Fibroblast of peridontal ligament (primary cell): ENCODE measurements at regions not wholly inside any gene's neighbourhood (a gene's known extent, or its start where the extent isn't known, plus 50 kb on each side); places are given as distances from the start of the nearest gene placed in this dataset.

Experiments
- DNase-seq: peaks from one replicate; pipeline ENCODE4 v3.0.0-alpha.2; 2010; ENCODE audit errors: extremely low read depth

- no peak for DNase-seq
Observed at GRCh38 chr22:27466778-27467438, 334.6 kb downstream of the MN1 start.

- DNase-seq, result peak; percentile 76
Observed at GRCh38 chr22:27467711-27468110, 333.8 kb downstream of the MN1 start.

GRCh38 chr22:27468712-27469111 lies 332.8 kb downstream of the MN1 start:
- DNase-seq, result no peak

DNA sequence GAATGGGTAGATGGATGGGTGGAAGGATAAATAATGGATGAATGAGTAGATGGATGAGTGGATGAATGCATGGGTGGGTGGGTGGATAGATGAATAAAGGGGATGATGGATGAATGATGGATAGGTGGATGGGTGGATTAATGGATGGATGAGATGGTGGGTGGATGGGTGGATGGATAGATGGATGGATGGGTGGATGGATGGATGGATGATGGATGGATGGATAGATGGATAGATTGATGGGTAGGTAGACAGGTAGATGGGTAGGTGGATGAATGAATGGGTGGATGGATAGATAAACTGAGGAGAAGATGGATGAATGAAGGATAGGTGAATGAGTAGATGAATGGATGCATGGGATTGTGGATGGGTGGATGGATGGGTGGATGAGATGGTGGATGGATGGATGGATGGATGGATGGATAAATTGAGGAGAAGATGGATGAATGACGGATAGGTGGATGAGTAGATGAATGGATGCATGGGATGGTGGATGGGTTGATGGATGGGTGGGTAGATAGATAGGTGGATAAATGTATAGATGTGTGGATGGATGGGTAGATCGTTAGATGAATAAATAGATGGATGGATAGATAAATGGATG lies 331.3 kb downstream of the MN1 start:
- no peak for DNase-seq

GRCh38 chr22:27472975-27473374 lies 328.6 kb downstream of the MN1 start:
- DNase-seq, result no peak

- no peak for DNase-seq
Observed at GRCh38 chr22:27473533-27473932, 328.0 kb downstream of the MN1 start.

DNA sequence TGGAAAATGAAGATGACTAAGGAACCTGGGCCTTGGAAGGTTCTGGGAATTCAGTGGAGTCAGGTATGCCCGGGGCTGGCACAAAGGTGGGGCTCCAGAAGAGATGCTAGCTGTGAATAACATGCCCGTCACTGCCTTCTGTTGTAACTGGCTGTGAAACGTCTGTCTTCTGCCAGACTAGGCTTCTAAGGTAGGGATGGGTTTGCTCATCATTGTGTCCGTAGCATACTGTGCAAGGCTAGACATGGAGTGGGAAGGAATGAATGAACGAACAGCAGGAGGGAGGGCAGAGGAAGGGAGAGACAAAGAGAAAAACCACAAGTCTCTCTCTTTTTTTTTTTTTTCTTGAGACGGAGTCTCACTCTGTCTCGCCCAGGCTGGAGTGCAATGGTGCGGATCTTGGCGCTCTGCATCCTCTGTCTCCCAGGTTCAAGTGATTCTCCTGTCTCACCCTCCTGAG lies 327.4 kb downstream of the MN1 start:
- DNase-seq, result no peak

DNA sequence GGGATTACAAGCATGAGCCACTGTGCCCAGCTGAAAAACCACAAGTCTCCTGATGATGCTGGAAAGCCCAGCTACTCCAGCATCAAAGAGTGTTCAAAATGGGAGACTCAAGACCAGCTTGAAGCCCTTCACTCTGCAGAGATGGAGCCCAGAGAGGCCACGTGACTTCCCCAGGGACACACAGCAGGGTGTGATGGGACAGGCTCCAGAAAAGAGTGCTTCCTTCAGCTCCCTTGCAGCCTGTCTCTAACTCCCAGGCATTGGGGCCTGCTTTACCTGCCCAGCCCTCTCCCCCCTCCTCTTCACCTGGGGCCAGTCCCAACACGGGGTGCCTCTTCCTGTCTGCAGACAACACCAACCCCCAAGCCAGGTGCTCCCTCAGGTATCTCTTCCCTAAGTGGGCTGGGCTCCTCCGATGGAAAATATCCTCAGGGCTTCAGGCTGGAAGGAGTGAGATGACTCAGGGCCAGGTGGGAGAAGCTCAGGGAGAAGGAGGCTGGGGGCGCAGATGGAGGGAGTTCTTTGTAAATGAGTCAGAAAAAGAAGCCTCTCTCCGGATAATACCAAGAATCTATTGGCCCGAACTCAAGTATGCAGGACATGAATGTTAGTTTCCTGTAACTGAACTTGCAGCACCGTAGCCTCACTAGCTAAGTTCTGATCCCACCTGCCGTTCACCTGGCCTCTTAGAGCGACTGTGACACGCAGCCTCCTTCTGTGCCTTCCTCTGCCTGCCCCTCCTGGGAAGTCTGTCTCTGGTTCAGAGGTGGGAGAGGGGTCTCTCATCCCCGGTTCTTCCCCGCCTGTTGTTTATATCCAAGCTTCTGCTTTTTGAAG lies 326.6 kb downstream of the MN1 start:
- peak; percentile 45 for DNase-seq

GRCh38 chr22:27475548-27475897 lies 326.0 kb downstream of the MN1 start:
- no peak for DNase-seq

DNA sequence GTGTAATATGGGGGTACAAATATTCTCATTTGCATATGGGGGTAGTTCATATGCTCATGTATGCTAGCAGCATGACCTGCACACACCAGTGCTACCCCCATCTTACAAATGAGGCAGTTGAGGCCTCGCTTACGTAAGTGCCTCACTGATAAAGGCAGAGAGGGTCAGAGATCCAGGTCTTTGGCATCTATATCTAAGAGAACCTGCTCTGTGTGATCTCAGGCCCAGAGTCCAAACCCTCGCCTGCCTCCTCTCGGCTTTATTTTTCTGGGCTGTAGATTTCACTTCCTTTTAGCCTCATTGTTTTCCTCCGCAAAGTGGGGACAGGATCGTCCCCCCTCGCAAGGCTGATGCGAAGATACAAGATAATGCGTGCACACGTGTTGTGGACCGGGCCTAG lies 325.2 kb downstream of the MN1 start:
- no peak for DNase-seq

- no peak for DNase-seq
Observed at GRCh38 chr22:27476729-27477128, 324.8 kb downstream of the MN1 start.

DNA sequence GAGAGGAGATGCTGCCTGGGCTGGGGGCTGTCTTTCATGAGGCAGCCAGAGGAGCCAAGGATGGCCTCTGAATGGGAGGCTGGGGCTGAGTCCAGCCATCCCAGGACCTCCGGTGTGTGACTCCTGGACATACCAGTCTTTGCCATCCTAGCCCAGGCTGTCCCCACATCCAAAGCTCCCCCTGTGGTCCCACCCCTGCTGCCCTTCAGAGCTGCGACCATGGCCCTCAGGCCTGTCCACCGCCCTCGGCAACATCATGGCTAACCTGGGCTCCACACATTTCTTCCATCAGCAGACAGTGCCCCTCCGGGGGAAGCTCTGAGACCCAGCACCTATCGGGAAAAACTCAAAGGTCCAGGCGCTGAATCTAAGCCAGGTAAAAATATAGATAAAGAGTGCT lies 324.4 kb downstream of the MN1 start:
- DNase-seq, result no peak

DNA sequence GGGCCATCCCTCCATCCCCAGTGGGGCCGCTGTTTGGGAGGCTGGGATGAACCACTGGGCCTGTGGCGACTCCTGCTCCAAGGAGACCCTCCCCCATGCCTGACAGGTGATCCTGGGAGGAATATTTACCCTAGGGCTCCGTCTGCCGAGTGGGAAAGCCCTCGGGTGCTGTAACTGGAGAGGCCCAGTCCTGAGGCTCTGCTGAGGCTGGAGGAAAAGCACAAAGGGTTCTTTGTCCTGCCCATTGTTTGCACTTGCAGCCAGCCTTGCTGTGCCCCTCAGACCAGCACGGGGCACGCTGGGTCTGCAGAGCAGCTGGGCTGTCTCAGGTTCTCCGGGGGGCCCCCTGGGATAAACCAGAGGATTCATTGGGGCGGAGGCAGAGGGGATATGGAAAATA lies 321.1 kb downstream of the MN1 start:
- DNase-seq, result no peak

DNA sequence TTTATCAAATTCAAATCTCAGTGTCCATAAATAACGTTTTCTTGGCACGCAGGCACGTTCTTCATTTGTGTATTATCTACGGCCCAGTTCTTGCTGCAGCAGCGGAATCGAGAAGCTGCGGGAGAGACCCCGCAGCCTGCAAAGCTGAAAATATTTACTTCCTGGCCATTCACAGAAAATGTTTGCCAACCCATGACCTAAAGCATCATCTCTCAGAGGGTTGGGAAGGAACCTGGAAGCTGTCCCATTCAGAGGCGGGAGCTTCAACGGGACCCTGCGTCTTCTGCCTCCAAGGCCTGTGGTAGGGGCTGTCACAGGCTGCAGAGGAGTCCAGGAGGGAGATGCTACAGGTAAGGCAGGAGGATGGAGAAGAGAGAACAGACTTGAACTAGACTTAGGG lies 319.2 kb downstream of the MN1 start:
- DNase-seq, result no peak

GRCh38 chr22:27483095-27483785 lies 318.3 kb downstream of the MN1 start:
- no peak for DNase-seq

- no peak for DNase-seq
Observed at GRCh38 chr22:27485842-27486241, 315.7 kb downstream of the MN1 start.

- DNase-seq, result peak; percentile 43
Observed at GRCh38 chr22:27487600-27488452, 313.7 kb downstream of the MN1 start.

- DNase-seq, result no peak
Observed at GRCh38 chr22:27488456-27489177, 312.9 kb downstream of the MN1 start.

DNA sequence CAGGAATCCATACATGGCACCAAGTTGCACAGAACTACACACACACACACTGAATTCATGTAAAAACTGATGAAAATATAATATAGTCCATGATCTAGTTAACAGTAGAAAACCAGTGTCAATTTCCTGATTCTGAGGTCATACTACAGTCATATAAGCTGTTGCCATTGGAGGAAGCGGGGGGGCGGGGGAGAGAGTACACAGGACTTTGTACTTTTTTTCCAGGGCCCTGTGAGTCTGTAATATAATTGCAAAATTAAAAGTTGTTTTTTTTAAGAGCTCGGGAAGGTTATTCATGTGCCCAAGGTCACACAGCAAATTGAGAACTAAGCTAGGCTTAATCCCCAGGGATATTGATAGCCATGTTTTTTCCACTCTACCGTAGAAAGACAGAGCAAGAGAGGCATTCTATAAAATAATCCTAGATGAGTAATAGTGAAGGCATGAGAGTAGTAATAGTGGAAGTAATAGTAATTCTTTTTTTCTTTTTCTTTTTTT lies 312.3 kb downstream of the MN1 start:
- peak; percentile 39 for DNase-seq

DNA sequence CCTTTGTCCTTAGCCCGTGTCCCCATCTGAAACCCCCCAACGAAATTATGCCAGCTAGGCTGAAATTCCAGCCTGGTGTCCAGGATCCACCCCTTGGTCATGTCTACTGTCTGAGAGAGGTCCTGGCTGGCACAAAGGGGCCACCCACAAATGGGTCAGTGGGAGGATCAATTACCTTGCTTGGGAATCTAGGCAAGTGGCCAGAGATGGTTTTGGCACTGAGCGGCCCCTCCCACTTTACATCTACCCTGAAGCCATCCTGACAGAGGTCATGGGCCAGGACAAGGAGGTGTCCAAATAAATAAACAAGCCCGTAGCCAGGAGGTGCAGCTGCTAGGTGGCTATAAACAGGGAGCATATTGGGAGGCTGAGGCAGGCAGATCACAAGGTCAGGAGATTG lies 311.5 kb downstream of the MN1 start:
- DNase-seq, result no peak

GRCh38 chr22:27491888-27492287 lies 309.7 kb downstream of the MN1 start:
- DNase-seq, result no peak
